ENCODE measurements at regions not wholly inside any gene's neighbourhood (a gene's known extent, or its start where the extent isn't known, plus 50 kb on each side); places are given as distances from the start of the nearest gene placed in this dataset.
"Not testable (repeated sequence)": the region's sequence is repeated elsewhere in the genome, so short reads cannot be mapped to it uniquely, and the experiment has no call there.

GRCh38 chr5:99308131-99308530 is 379.3 kb upstream of the CHD1 start:
- no peak for DNase-seq (ENCODE audit: low read depth)

- DNase-seq (ENCODE audit: low read depth) = no peak
These were observed 376.3 kb upstream of the CHD1 start for GRCh38 chr5:99305045-99305580.

- no peak for DNase-seq (ENCODE audit: low read depth)
These were observed 356.8 kb upstream of the CHD1 start for GRCh38 chr5:99285606-99286005.

- no peak for DNase-seq (ENCODE audit: low read depth)
These were observed 346.3 kb upstream of the CHD1 start for GRCh38 chr5:99275128-99275527.

GRCh38 chr5:99272576-99272975 is 343.8 kb upstream of the CHD1 start:
- no peak for DNase-seq (ENCODE audit: low read depth)

GRCh38 chr5:99258819-99259218 is 330.0 kb upstream of the CHD1 start:
- DNase-seq (ENCODE audit: low read depth) = no peak

GRCh38 chr5:99248066-99248465 is 319.3 kb upstream of the CHD1 start:
- no peak for DNase-seq (ENCODE audit: low read depth)

- DNase-seq (ENCODE audit: low read depth) = no peak
These were observed 318.5 kb upstream of the CHD1 start for GRCh38 chr5:99247346-99247745.

- DNase-seq (ENCODE audit: low read depth) = no peak
These were observed 314.3 kb upstream of the CHD1 start for GRCh38 chr5:99243111-99243510.

- no peak for DNase-seq (ENCODE audit: low read depth)
These were observed 311.1 kb upstream of the CHD1 start for GRCh38 chr5:99239826-99240360.

- no peak for DNase-seq (ENCODE audit: low read depth)
These were observed 262.5 kb upstream of the CHD1 start for GRCh38 chr5:99191206-99191745.

GRCh38 chr5:99187611-99188010 is 258.8 kb upstream of the CHD1 start:
- DNase-seq (ENCODE audit: low read depth) = no peak

GRCh38 chr5:99179206-99179605 is 250.4 kb upstream of the CHD1 start:
- no peak for DNase-seq (ENCODE audit: low read depth)

- no peak for DNase-seq (ENCODE audit: low read depth)
These were observed 249.0 kb upstream of the CHD1 start for GRCh38 chr5:99177796-99178195.

- no peak for DNase-seq (ENCODE audit: low read depth)
These were observed 247.4 kb upstream of the CHD1 start for GRCh38 chr5:99176186-99176585.

GRCh38 chr5:99169309-99169708 is 240.5 kb upstream of the CHD1 start:
- no peak for DNase-seq (ENCODE audit: low read depth)

GRCh38 chr5:99161538-99161937 is 232.7 kb upstream of the CHD1 start:
- DNase-seq (ENCODE audit: low read depth) = not testable (repeated sequence)

GRCh38 chr5:99156688-99157087 is 227.9 kb upstream of the CHD1 start:
- DNase-seq (ENCODE audit: low read depth) = no peak

- not testable (repeated sequence) for DNase-seq (ENCODE audit: low read depth)
These were observed 214.5 kb upstream of the CHD1 start for GRCh38 chr5:99143283-99143795.

GRCh38 chr5:99141534-99142128 is 212.8 kb upstream of the CHD1 start:
- DNase-seq (ENCODE audit: low read depth) = no peak

GRCh38 chr5:99138911-99139310 is 210.1 kb upstream of the CHD1 start:
- DNase-seq (ENCODE audit: low read depth) = no peak

GRCh38 chr5:99133921-99134320 is 205.1 kb upstream of the CHD1 start:
- no peak for DNase-seq (ENCODE audit: low read depth)

- no peak for DNase-seq (ENCODE audit: low read depth)
These were observed 201.1 kb upstream of the CHD1 start for GRCh38 chr5:99129768-99130501.
